ENCODE measurements at regions not wholly inside any gene's neighbourhood (a gene's known extent, or its start where the extent isn't known, plus 50 kb on each side); places are given as distances from the start of the nearest gene placed in this dataset.

DNA sequence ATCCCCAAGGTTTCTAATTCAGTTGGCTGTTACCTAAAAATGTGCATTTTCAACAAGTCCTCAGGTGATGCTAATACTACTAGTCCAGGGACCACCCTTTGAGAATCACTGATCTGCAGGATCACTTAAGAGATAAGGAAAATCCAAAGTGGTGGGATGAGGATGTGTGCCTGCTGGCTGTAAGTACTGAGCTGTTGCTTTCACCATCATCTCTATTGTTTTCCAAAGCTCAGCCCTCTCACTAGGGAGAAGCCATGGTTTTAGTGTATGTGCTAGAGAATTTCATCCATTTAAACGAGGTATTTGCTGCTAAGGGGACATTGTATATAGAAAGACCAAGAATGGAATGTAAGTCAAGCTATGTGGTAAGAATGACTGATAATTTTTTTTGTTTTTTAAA lies 202.3 kb downstream of the KIF21A start:
- no peak overlapping the region for H3K27ac ChIP-seq (ENCODE audit: low read depth in 1 of 3, low read length in 2 of 3)
- DNase-seq, result no peak
- WGBS, 3 donors, result 3 to 26% (median 24%) methylated on average over 1 of the region's 1 CpG
- no peaks in the 10 kb centered on the region for H3K9me3 ChIP-seq (ENCODE audit: control insufficient read depth in 2 of 2, insufficient read depth in 1 of 2, low read depth in 1 of 2, low read length in 1 of 2)
- no peak overlapping the region for H3K4me3 ChIP-seq (ENCODE audit: low read depth in 1 of 3, low read length in 3 of 3)
- no peak for FAIRE-seq
- H3K4me1 ChIP-seq (ENCODE audit: control insufficient read depth in 3 of 3, insufficient read depth in 2 of 3, low read depth in 1 of 3, low read length in 2 of 3), result no peaks in the 10 kb centered on the region
- no peaks in the 10 kb centered on the region for H3K36me3 ChIP-seq (ENCODE audit: control insufficient read depth in 3 of 3, insufficient read depth in 2 of 3, low read depth in 1 of 3, low read length in 3 of 3)
- H3K27me3 ChIP-seq (ENCODE audit: control insufficient read depth in 3 of 3, insufficient read depth in 3 of 3, low read length in 3 of 3), result no peaks in the 10 kb centered on the region

DNA sequence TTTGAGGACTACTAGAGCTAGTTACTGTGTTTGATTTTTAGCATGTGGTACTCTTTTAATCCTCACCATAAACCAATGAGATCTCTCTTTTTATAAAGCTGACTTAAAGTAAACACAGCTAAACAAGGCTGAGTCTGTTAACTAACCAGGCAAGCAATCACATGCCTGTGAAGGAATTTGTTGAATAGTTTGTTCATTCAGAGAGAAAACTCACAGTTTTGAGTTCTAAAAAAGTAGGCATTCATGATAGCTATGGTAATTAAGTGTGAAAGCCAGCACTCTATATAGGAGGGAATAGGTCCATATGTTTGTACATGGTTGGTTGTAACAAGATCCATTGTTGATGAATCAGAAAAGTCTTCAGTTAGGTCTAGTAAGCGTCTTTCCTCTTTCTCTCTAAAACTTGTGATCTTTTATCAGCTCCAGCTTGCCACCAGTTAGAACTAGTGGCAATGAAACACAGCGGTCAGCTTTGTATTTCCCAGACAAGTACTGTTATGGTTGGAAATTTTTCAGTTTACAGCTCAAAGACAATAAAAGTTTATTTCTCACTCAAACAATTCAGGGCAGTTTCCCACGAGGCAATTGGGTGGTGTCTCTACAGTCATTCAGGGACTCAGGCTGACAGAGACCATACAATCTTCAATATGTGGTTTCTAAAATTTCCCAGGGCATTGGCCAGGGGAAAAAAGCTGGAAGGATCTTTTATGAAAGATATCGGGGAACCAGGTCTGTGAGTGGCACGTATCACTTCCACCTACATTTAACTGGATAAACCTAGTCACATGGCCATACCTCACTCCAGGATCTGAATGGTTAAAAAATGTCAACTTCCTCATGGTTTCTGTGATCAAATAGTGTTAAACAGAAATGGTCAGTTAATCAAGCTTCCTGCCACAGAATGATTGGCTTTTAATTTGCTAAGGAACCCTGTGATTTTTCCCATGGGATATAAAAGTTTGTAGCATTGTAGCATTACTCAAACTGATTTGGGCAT lies 203.1 kb downstream of the KIF21A start:
- Histone ChIP-seq H3K9me3 (ENCODE audit: control insufficient read depth in 2 of 2, insufficient read depth in 1 of 2, low read depth in 1 of 2, low read length in 1 of 2) (no peaks in the 10 kb centered on the region), H3K27ac (ENCODE audit: low read depth in 1 of 3, low read length in 2 of 3) (no peak overlapping the region), H3K27me3 (ENCODE audit: control insufficient read depth in 3 of 3, insufficient read depth in 3 of 3, low read length in 3 of 3) (no peaks in the 10 kb centered on the region), H3K36me3 (ENCODE audit: control insufficient read depth in 3 of 3, insufficient read depth in 2 of 3, low read depth in 1 of 3, low read length in 3 of 3) (no peaks in the 10 kb centered on the region), H3K4me1 (ENCODE audit: control insufficient read depth in 3 of 3, insufficient read depth in 2 of 3, low read depth in 1 of 3, low read length in 2 of 3) (no peaks in the 10 kb centered on the region), H3K4me3 (ENCODE audit: low read depth in 1 of 3, low read length in 3 of 3) (no peak overlapping the region)
- no peak for FAIRE-seq
- peak in 1 of 2 donors; percentile 55 for DNase-seq
- WGBS, 3 donors, result 48 to 60% (median 49%) methylated on average over 5 of the region's 5 CpGs

DNA sequence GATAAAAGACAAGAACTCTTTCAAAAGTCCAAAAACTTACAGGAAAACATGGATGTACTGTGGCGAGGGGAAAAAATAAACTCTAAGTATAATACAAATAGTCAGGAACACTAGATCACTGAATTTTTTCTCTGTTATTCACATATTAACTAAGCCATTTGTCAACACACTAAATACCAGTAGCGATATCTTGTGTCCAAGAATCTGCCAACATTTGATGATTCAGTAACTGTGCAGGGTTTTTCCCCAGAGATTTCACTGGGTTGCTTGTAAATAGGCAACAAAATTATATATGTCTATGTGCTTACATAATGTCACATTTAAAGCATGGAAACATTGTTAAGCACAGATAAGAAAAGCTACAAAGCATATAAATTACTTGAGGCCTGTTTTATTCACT lies 205.9 kb downstream of the KIF21A start:
- no peak for DNase-seq
- no peaks in the 10 kb centered on the region for H3K36me3 ChIP-seq (ENCODE audit: control insufficient read depth in 3 of 3, insufficient read depth in 2 of 3, low read depth in 1 of 3, low read length in 3 of 3)
- H3K9me3 ChIP-seq (ENCODE audit: control insufficient read depth in 2 of 2, insufficient read depth in 1 of 2, low read depth in 1 of 2, low read length in 1 of 2), result no peaks in the 10 kb centered on the region
- no peaks in the 10 kb centered on the region for H3K27me3 ChIP-seq (ENCODE audit: control insufficient read depth in 3 of 3, insufficient read depth in 3 of 3, low read length in 3 of 3)
- no peaks in the 10 kb centered on the region for H3K4me1 ChIP-seq (ENCODE audit: control insufficient read depth in 3 of 3, insufficient read depth in 2 of 3, low read depth in 1 of 3, low read length in 2 of 3)
- no peak for FAIRE-seq
- H3K27ac ChIP-seq (ENCODE audit: low read depth in 1 of 3, low read length in 2 of 3), result no peak overlapping the region
- 40 to 48% (median 41%) methylated on average over 2 of the region's 2 CpGs for WGBS, 3 donors
- no peak overlapping the region for H3K4me3 ChIP-seq (ENCODE audit: low read depth in 1 of 3, low read length in 3 of 3)

DNA sequence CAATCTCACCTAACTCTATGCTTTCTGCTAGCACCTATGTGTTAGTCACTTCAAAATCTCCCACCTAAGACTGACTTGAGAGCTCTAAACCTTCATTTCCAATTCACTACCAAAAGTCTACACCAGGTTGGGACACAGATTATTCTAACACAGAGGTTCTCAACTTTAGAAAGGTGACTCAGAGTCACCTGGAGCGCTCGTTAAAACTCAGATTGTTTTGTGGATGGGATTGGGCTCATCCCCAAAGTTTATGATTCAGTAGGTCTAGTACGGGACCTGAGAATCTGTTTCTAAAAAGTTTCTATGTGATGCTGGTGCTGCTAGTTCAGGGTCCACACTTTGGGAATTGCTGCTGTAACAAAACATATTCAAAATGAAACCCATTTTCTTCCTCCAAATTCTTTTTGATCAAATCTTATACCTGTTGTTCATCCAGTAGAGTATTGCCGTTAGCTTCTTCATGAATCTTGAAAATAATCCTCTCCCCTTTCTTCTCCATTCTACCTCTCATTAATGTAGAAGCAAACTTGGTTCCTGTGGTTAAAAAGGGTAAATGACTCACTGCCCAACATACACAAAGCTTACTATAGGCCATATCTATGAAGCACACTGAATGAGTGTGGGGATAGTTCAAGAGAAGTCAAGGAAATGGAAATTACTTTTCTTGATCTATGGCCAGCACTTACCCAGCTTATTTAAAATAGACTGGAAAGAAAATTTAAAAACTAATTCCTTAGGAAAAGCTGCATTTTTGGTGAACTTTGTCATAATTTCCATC lies 206.7 kb downstream of the KIF21A start:
- no peak overlapping the region for H3K27ac ChIP-seq (ENCODE audit: low read depth in 1 of 3, low read length in 2 of 3)

DNA sequence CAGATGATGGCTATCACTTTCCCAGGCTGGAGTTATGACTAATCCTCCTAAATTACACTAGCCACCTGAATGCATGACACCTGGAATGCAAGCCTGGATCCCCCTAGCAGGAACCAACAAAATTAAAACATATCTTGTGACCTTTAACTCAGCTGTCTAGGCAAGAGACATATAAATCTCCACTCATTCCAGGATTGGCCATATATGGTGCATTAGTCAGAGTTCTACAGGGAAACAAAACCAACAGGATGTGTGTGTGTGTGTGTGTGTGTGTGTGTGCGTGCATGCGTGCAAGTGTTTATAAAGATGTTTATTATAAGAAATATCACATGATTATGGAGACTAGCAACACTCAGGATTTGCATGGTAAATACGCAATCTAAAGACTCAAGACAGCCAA lies 212.8 kb downstream of the KIF21A start:
- WGBS, 3 donors, result 81 to 86% (median 84%) methylated on average over 3 of the region's 3 CpGs
- Histone ChIP-seq H3K4me3 (ENCODE audit: low read depth in 1 of 3, low read length in 3 of 3) (no peak overlapping the region), H3K9me3 (ENCODE audit: control insufficient read depth in 2 of 2, insufficient read depth in 1 of 2, low read depth in 1 of 2, low read length in 1 of 2) (no peaks in the 10 kb centered on the region), H3K36me3 (ENCODE audit: control insufficient read depth in 3 of 3, insufficient read depth in 2 of 3, low read depth in 1 of 3, low read length in 3 of 3) (no peaks in the 10 kb centered on the region), H3K27me3 (ENCODE audit: control insufficient read depth in 3 of 3, insufficient read depth in 3 of 3, low read length in 3 of 3) (no peaks in the 10 kb centered on the region), H3K27ac (ENCODE audit: low read depth in 1 of 3, low read length in 2 of 3) (no peak overlapping the region), H3K4me1 (ENCODE audit: control insufficient read depth in 3 of 3, insufficient read depth in 2 of 3, low read depth in 1 of 3, low read length in 2 of 3) (no peaks in the 10 kb centered on the region)
- DNase-seq, result no peak
- no peak for FAIRE-seq

More for the DNA sequence above, 206.7 kb downstream of the KIF21A start:
- no peaks in the 10 kb centered on the region for H3K9me3 ChIP-seq (ENCODE audit: control insufficient read depth in 2 of 2, insufficient read depth in 1 of 2, low read depth in 1 of 2, low read length in 1 of 2)
- H3K27me3 ChIP-seq (ENCODE audit: control insufficient read depth in 3 of 3, insufficient read depth in 3 of 3, low read length in 3 of 3), result no peaks in the 10 kb centered on the region
- DNase-seq (no peak), FAIRE-seq (no peak)
- H3K4me3 ChIP-seq (ENCODE audit: low read depth in 1 of 3, low read length in 3 of 3), result no peak overlapping the region
- no peaks in the 10 kb centered on the region for H3K4me1 ChIP-seq (ENCODE audit: control insufficient read depth in 3 of 3, insufficient read depth in 2 of 3, low read depth in 1 of 3, low read length in 2 of 3)
- WGBS, 3 donors, result 82 to 95% (median 93%) methylated on average over 4 of the region's 4 CpGs
- H3K36me3 ChIP-seq (ENCODE audit: control insufficient read depth in 3 of 3, insufficient read depth in 2 of 3, low read depth in 1 of 3, low read length in 3 of 3), result no peaks in the 10 kb centered on the region

DNA sequence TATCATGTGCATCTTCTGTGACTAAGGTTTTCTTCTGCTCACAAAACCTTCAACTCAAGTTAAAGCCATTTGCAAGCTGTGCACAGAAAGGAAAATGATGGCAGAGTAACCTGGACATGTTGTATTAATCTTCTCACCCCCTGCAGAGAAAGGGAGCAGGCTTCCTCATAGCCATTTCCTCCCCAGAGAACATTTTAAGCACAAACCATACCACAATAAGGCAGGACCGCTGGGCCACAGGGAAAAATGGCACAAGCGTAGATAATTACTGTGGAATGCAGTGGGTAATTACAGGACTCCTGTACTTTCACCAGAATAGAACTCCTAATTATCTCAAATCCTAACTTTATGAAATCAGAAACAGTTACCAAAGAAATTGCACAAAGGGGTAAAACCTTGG lies 215.7 kb downstream of the KIF21A start:
- DNase-seq (no peak), FAIRE-seq (no peak)
- no peak overlapping the region for H3K4me3 ChIP-seq (ENCODE audit: low read depth in 1 of 3, low read length in 3 of 3)
- H3K27ac ChIP-seq (ENCODE audit: low read depth in 1 of 3, low read length in 2 of 3), result no peak overlapping the region
- no peaks in the 10 kb centered on the region for H3K4me1 ChIP-seq (ENCODE audit: control insufficient read depth in 3 of 3, insufficient read depth in 2 of 3, low read depth in 1 of 3, low read length in 2 of 3)
- H3K9me3 ChIP-seq (ENCODE audit: control insufficient read depth in 2 of 2, insufficient read depth in 1 of 2, low read depth in 1 of 2, low read length in 1 of 2), result peaks cover 0 to 5% of the 10 kb centered on the region in 2 donors
- H3K27me3 ChIP-seq (ENCODE audit: control insufficient read depth in 3 of 3, insufficient read depth in 3 of 3, low read length in 3 of 3), result no peaks in the 10 kb centered on the region
- WGBS, 3 donors, result 58 to 73% (median 62%) methylated on average over 2 of the region's 2 CpGs
- H3K36me3 ChIP-seq (ENCODE audit: control insufficient read depth in 3 of 3, insufficient read depth in 2 of 3, low read depth in 1 of 3, low read length in 3 of 3), result no peaks in the 10 kb centered on the region

GRCh38 chr12:39224971-39225370 lies 217.9 kb downstream of the KIF21A start:
- H3K4me3 ChIP-seq (ENCODE audit: low read depth in 1 of 3, low read length in 3 of 3), result no peak overlapping the region
- no peak for FAIRE-seq
- no peak for DNase-seq
- peaks cover 0 to 5% of the 10 kb centered on the region in 2 donors for H3K9me3 ChIP-seq (ENCODE audit: control insufficient read depth in 2 of 2, insufficient read depth in 1 of 2, low read depth in 1 of 2, low read length in 1 of 2)
- H3K36me3 ChIP-seq (ENCODE audit: control insufficient read depth in 3 of 3, insufficient read depth in 2 of 3, low read depth in 1 of 3, low read length in 3 of 3), result no peaks in the 10 kb centered on the region
- H3K4me1 ChIP-seq (ENCODE audit: control insufficient read depth in 3 of 3, insufficient read depth in 2 of 3, low read depth in 1 of 3, low read length in 2 of 3), result no peaks in the 10 kb centered on the region
- no peak overlapping the region for H3K27ac ChIP-seq (ENCODE audit: low read depth in 1 of 3, low read length in 2 of 3)
- no peaks in the 10 kb centered on the region for H3K27me3 ChIP-seq (ENCODE audit: control insufficient read depth in 3 of 3, insufficient read depth in 3 of 3, low read length in 3 of 3)

- no peaks in the 10 kb centered on the region for H3K36me3 ChIP-seq (ENCODE audit: control insufficient read depth in 3 of 3, insufficient read depth in 2 of 3, low read depth in 1 of 3, low read length in 3 of 3)
- no peaks in the 10 kb centered on the region for H3K4me1 ChIP-seq (ENCODE audit: control insufficient read depth in 3 of 3, insufficient read depth in 2 of 3, low read depth in 1 of 3, low read length in 2 of 3)
- H3K27me3 ChIP-seq (ENCODE audit: control insufficient read depth in 3 of 3, insufficient read depth in 3 of 3, low read length in 3 of 3), result no peaks in the 10 kb centered on the region
- no peak overlapping the region for H3K27ac ChIP-seq (ENCODE audit: low read depth in 1 of 3, low read length in 2 of 3)
- FAIRE-seq (no peak), DNase-seq (no peak)
- no peak overlapping the region for H3K4me3 ChIP-seq (ENCODE audit: low read depth in 1 of 3, low read length in 3 of 3)
- WGBS, 3 donors, result 68 to 75% (median 69%) methylated on average over 4 of the region's 4 CpGs
- H3K9me3 ChIP-seq (ENCODE audit: control insufficient read depth in 2 of 2, insufficient read depth in 1 of 2, low read depth in 1 of 2, low read length in 1 of 2), result peaks cover 0 to 10% of the 10 kb centered on the region in 2 donors
Observed at GRCh38 chr12:39205969-39206368, 237.0 kb downstream of the KIF21A start.
